ENCODE measurements at regions not wholly inside any gene's neighbourhood (a gene's known extent, or its start where the extent isn't known, plus 50 kb on each side); places are given as distances from the start of the nearest gene placed in this dataset.
"Not testable (repeated sequence)": the region's sequence is repeated elsewhere in the genome, so short reads cannot be mapped to it uniquely, and the experiment has no call there.

- Histone ChIP-seq H3K27ac (no peak overlapping the region), H3K9me3 (no peaks in the 10 kb centered on the region), H3K4me3 (no peak overlapping the region), H3K27me3 (no peaks in the 10 kb centered on the region), H3K4me1 (no peaks in the 10 kb centered on the region), H3K36me3 (no peaks in the 10 kb centered on the region)
- WGBS, 2 donors: 74 to 76% methylated on average over 8 of the region's 8 CpGs
- intact Hi-C loops (cut with DNase I): no loop called here
- TF ChIP-seq, protein P1, sequence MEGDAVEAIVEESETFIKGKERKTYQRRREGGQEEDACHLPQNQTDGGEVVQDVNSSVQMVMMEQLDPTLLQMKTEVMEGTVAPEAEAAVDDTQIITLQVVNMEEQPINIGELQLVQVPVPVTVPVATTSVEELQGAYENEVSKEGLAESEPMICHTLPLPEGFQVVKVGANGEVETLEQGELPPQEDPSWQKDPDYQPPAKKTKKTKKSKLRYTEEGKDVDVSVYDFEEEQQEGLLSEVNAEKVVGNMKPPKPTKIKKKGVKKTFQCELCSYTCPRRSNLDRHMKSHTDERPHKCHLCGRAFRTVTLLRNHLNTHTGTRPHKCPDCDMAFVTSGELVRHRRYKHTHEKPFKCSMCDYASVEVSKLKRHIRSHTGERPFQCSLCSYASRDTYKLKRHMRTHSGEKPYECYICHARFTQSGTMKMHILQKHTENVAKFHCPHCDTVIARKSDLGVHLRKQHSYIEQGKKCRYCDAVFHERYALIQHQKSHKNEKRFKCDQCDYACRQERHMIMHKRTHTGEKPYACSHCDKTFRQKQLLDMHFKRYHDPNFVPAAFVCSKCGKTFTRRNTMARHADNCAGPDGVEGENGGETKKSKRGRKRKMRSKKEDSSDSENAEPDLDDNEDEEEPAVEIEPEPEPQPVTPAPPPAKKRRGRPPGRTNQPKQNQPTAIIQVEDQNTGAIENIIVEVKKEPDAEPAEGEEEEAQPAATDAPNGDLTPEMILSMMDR (IDR thresholded peaks at IDR 0.05): no peak
- TF ChIP-seq POLR2A (IDR thresholded peaks at IDR 0.05): no peak
- no peak for DNase-seq
Observed at GRCh38 chr1:173392895-173393658, 84.1 kb upstream of the PRDX6 start.

GRCh38 chr1:173393659-173394000 is 83.5 kb upstream of the PRDX6 start:
- 62 to 65% methylated on average over 1 of the region's 1 CpG for WGBS, 2 donors
- no peak for DNase-seq
- intact Hi-C loops (cut with DNase I): no loop called here
- Histone ChIP-seq H3K27ac (no peak overlapping the region), H3K9me3 (no peaks in the 10 kb centered on the region), H3K27me3 (no peaks in the 10 kb centered on the region), H3K36me3 (no peaks in the 10 kb centered on the region), H3K4me3 (no peak overlapping the region), H3K4me1 (no peaks in the 10 kb centered on the region)
- TF ChIP-seq POLR2A (IDR thresholded peaks at IDR 0.05): no peak
- TF ChIP-seq, protein P1 (IDR thresholded peaks at IDR 0.05): no peak

- DNase-seq; intact Hi-C loops (cut with DNase I); H3K27ac ChIP-seq; H3K4me1 ChIP-seq; H3K36me3 ChIP-seq; H3K9me3 ChIP-seq; H3K4me3 ChIP-seq; H3K27me3 ChIP-seq: not testable (repeated sequence)
Observed at GRCh38 chr1:173394813-173395212, 82.3 kb upstream of the PRDX6 start.

DNA sequence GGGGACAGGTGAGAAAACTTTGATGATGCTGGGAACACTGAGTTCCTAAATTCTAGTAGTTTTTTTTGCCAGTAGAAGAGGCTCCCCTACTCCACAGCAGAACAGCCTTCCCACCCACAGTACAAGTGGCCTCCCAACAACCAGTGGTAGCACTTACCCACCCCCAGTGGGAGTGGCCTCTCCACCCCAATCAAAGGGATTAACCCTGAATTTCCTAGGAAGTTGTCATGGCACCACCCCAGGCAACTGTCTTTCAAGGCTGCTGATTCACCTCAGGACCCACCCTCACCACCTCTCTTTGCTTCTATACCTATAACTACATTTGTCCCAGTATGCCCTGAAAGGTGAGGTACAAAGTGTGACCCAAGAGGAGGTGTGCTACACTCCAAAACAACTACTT is 81.4 kb upstream of the PRDX6 start:
- H3K9me3 ChIP-seq: no peaks in the 10 kb centered on the region
- intact Hi-C loops (cut with DNase I): no loop called here
- DNase-seq: no peak
- H3K27ac ChIP-seq: no peak overlapping the region
- no peaks in the 10 kb centered on the region for H3K27me3 ChIP-seq
- H3K36me3 ChIP-seq: no peaks in the 10 kb centered on the region
- TF ChIP-seq POLR2A (IDR thresholded peaks at IDR 0.05): no peak
- TF ChIP-seq, protein P1 (IDR thresholded peaks at IDR 0.05): no peak
- H3K4me3 ChIP-seq: no peak overlapping the region
- no peaks in the 10 kb centered on the region for H3K4me1 ChIP-seq

DNA sequence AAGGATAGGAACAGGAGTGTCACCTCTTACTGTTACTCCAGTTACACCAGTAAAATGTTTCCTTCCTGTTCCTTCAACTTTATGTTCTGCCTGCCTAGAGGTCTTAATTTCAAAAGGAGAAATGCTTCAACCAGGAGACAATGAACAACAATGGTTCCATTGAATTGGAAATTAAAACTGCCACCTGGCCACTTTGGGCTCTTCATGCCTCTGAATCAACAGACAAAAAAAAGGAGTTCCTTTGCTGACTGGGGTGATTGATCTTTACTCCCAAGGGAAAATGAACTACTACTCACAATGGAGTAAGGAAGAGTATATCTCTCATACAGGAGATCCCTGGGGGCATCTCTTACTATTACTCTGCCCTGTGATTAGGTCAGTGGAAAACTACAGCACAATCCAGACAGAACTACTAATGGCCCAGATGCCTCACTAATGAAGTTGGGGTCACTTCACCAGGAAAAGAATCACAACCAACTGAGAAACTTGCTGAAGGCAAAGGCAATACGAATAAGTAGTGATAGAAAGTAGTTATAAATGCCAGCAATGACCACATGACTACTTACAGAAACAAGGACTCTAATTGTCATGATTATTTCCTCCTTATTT is 76.6 kb upstream of the PRDX6 start:
- no peaks in the 10 kb centered on the region for H3K27me3 ChIP-seq
- peaks cover 0 to 4% (median 0%) of the 10 kb centered on the region in 3 donors for H3K4me1 ChIP-seq
- DNase-seq: no peak
- no peaks in the 10 kb centered on the region for H3K36me3 ChIP-seq
- TF ChIP-seq POLR2A (IDR thresholded peaks at IDR 0.05): no peak
- TF ChIP-seq, protein P1 (IDR thresholded peaks at IDR 0.05): no peak
- 70 to 86% methylated on average over 1 of the region's 1 CpG for WGBS, 2 donors
- H3K27ac ChIP-seq: no peak overlapping the region
- H3K4me3 ChIP-seq: no peak overlapping the region
- H3K9me3 ChIP-seq: no peaks in the 10 kb centered on the region
- intact Hi-C loops (cut with DNase I): no loop called here
